ENCODE measurements at regions not wholly inside any gene's neighbourhood (a gene's known extent, or its start where the extent isn't known, plus 50 kb on each side); places are given as distances from the start of the nearest gene placed in this dataset.

DNA sequence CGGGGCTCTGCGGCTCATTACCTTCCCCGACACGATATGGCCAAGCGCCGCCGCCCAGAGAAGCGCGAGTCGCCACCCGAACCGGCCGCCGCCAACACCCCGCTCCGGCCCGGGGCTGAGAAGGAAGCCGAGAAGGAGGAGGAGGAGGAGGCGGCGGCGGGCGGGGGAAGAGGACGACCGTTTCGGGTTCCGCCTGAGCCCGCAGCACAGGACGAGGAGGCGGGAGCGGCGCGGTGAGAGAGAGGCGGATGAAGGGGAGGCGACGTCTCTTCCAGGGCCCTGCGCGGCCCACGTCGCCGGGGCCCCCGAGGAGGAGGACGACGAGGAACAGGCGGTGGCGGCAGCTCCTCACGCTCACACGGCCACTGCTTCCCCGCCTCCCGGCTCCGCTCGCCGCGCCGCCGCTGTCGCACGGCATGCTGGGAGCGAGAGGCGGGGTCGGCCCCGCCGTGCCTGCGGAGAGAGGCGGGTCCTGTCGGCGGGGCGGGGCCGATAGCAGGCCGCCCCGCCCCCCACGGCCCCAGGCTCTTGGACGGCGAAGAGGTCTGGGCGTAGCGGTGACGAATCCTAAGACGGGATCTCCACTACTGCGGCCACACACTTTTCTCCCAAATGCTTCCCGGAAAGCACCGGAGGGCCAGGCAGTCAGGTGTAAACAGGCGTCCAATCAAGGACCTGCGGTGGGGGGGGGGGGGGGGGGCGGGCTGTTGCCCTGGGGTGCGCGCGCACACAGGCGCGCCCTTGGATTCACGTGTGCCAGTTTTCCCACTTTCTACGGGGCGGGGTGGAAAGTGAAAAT is 97.3 kb upstream of the METTL9 start:
- TF ChIP-seq CTCF (optimal IDR thresholded peaks at IDR 0.05 in 1 of 3, IDR thresholded peaks at IDR 0.05 in 1 of 3, conservative IDR thresholded peaks at IDR 0.05 in 1 of 3; ENCODE audit: extremely low read depth in 1 of 3, insufficient read depth in 2 of 3, low read length in 3 of 3) = no peak
- TF ChIP-seq EZH2 (IDR thresholded peaks at IDR 0.05; ENCODE audit: low read length) = no peak
